VCaP (cell line): ENCODE measurements at regions not wholly inside any gene's neighbourhood (a gene's known extent, or its start where the extent isn't known, plus 50 kb on each side); places are given as distances from the start of the nearest gene placed in this dataset.
"Not testable (repeated sequence)": the region's sequence is repeated elsewhere in the genome, so short reads cannot be mapped to it uniquely, and the experiment has no call there.

Source experiments
- H3K27ac ChIP-seq: fragments of 450-650 bp; 2 replicates; pipeline ENCODE4 v1.5.1; 2017
- TF ChIP-seq, protein P1 (sequence below): fragments of 450-650 bp; conservative IDR thresholded peaks from 2 replicates; pipeline ENCODE4 v1.5.1; 2017; ENCODE audit warnings: mild to moderate bottlenecking, moderate library complexity

- H3K27ac ChIP-seq, result no peak overlapping the region
- TF ChIP-seq, protein P1, sequence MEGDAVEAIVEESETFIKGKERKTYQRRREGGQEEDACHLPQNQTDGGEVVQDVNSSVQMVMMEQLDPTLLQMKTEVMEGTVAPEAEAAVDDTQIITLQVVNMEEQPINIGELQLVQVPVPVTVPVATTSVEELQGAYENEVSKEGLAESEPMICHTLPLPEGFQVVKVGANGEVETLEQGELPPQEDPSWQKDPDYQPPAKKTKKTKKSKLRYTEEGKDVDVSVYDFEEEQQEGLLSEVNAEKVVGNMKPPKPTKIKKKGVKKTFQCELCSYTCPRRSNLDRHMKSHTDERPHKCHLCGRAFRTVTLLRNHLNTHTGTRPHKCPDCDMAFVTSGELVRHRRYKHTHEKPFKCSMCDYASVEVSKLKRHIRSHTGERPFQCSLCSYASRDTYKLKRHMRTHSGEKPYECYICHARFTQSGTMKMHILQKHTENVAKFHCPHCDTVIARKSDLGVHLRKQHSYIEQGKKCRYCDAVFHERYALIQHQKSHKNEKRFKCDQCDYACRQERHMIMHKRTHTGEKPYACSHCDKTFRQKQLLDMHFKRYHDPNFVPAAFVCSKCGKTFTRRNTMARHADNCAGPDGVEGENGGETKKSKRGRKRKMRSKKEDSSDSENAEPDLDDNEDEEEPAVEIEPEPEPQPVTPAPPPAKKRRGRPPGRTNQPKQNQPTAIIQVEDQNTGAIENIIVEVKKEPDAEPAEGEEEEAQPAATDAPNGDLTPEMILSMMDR, result no peak
These were observed 311.4 kb upstream of the NCKAP5 start for GRCh38 chr2:133879703-133880102.

- not testable (repeated sequence) for H3K27ac ChIP-seq
These were observed 313.9 kb upstream of the NCKAP5 start for GRCh38 chr2:133882159-133882558.

DNA sequence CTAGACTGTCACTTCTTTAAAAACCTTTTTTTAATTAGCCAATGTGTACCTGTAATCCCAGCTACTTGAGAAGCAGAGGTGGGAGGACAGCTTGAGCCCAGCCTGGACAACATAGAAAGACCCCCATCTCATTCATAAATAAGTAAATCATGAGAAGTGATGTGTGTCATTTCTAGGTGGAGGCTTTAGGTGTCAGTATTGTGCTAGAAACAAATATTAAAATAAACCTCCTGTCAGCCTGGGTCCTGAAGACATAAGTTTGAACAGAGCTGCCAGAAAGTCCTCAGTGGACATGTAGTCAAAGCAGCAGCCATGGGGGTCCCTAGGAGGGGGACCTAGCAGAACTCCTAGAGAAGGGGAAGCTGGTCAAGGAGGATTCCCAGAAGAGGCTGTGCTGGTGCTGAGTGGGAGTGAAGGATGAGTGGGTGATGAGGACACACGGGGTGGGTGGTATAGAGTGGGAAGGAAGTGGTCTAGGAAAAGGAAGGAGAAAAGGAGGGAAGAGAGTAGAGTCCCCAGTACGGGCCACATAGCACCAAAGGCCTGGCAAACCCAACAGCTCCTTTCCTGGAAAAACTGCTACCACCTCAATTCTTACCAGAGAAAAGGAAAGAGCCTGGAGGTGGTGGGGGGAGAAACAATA lies 316.6 kb upstream of the NCKAP5 start:
- TF ChIP-seq, protein P1, result peak; percentile 72
- H3K27ac ChIP-seq, result no peak overlapping the region

DNA sequence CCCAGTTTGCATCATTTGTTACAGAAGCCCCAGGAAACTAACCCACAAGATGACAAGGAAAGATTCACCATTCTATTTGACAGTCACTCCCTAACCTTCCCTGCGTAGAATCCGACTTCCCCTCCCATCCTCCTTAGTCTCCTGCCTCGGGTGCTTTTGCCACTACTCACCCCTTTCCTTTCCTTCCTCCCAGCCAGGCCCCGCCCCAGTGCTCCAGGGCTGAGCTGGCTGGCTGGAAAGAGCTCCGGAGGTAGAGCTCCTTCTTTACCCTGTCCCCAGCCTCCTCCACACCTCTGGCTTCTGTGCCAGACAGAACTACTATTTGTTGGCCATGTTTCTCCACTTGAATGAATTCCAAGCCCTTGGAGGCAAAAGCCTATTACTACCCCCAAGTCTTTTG lies 317.6 kb upstream of the NCKAP5 start:
- no peak overlapping the region; the same call in 1 of the 2 replicates for H3K27ac ChIP-seq
- TF ChIP-seq, protein P1, result no peak

- peak overlapping the region; percentile 34 for H3K27ac ChIP-seq
- TF ChIP-seq, protein P1, result peak; percentile 80
These were observed 318.7 kb upstream of the NCKAP5 start for GRCh38 chr2:133886735-133887675.

DNA sequence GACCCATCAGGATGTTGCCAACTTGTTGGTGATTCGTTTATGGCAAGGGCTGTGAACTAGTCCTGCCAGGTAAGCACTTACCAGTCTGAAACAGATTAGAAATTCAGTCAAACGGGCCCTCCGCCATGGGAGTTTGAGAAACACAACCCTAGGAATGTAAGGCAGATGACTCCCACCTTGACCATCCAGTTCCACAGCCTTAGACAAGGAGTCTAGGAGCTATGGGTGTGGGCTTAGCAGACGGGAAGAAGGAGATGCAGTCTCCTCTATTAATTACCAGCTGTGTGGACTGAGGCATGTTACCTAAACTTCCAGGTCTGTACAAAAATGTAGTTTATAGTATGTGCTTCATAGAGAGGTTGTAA lies 319.4 kb upstream of the NCKAP5 start:
- TF ChIP-seq, protein P1, result no peak
- peak overlapping the region; percentile 34 for H3K27ac ChIP-seq

- TF ChIP-seq, protein P1, result no peak
- peak overlapping the region; percentile 34; the same call in 1 of the 2 replicates for H3K27ac ChIP-seq
These were observed 319.8 kb upstream of the NCKAP5 start for GRCh38 chr2:133888107-133888506.
